Left ventricle myocardium inferior (tissue), 1 donor: ENCODE measurements at regions not wholly inside any gene's neighbourhood (a gene's known extent, or its start where the extent isn't known, plus 50 kb on each side); places are given as distances from the start of the nearest gene placed in this dataset.
A peak's percentile ranks its signal among the peaks of the same experiment; 100 is the strongest.

Experiments used
- DNase-seq: peaks from one replicate; pipeline ENCODE4 v3.0.0-alpha.2; 2020
- H3K27ac ChIP-seq: fragments of 200-600 bp; replicated peaks from 2 replicates; pipeline ENCODE4 v1.8.0; 2021
- H3K27me3 ChIP-seq: fragments of 200-600 bp; 2 replicates; pipeline ENCODE4 v1.8.0; 2021; ENCODE audit warnings: low read depth
- H3K36me3 ChIP-seq: fragments of 200-600 bp; 2 replicates; pipeline ENCODE4 v1.8.0; 2021
- H3K4me1 ChIP-seq: fragments of 200-600 bp; 2 replicates; pipeline ENCODE4 v1.8.0; 2021
- H3K4me3 ChIP-seq: fragments of 200-600 bp; 2 replicates; pipeline ENCODE4 v1.8.0; 2021; ENCODE audit warnings: mild to moderate bottlenecking, moderate library complexity
- H3K9me3 ChIP-seq: fragments of 200-600 bp; replicated peaks from 2 replicates; pipeline ENCODE4 v1.8.0; 2021
- CTCF ChIP-seq: fragments of 200-600 bp; IDR thresholded peaks from 2 replicates; pipeline ENCODE4 v1.8.0; 2021; ENCODE audit warnings: antibody characterized with exemption, mild to moderate bottlenecking, borderline replicate concordance
- intact Hi-C: fragments of 100-400 bp; cut with micrococcal nuclease; formaldehyde crosslinking; loops from one replicate; pipeline ENCODE4 v1.11.0; 2022
- donor health status: DM: no; HTN: yes; CAD: no; lungs with severe emphysema.

- intact Hi-C loops = loop anchor here (5.0 kb wide), 1 partner anchor 775 kb away; no protein-coding TSS in a partner anchor
- no peak for DNase-seq
- Histone ChIP-seq H3K4me1 (no peaks in the 10 kb centered on the region), H3K4me3 (no peak overlapping the region), H3K36me3 (no peaks in the 10 kb centered on the region), H3K27me3 (no peaks in the 10 kb centered on the region), H3K27ac (no peak overlapping the region), H3K9me3 (peaks cover 13% of the 10 kb centered on the region)
- TF ChIP-seq CTCF = peak; percentile 56
Measured at GRCh38 chr4:175536852-175537453, 275.1 kb downstream of the GPM6A start.

GRCh38 chr4:175539498-175539897 is 272.6 kb downstream of the GPM6A start:
- Histone ChIP-seq H3K9me3 (peaks cover 9% of the 10 kb centered on the region), H3K27me3 (no peaks in the 10 kb centered on the region), H3K4me3 (no peak overlapping the region), H3K27ac (no peak overlapping the region), H3K4me1 (no peaks in the 10 kb centered on the region), H3K36me3 (no peaks in the 10 kb centered on the region)
- DNase-seq = no peak
- intact Hi-C loops = loop anchor here (5.0 kb wide), 1 partner anchor 777 kb away; no protein-coding TSS in a partner anchor
- no peak for TF ChIP-seq CTCF

GRCh38 chr4:175540151-175540550 is 271.9 kb downstream of the GPM6A start:
- DNase-seq = no peak
- intact Hi-C loops = no loop called here
- Histone ChIP-seq H3K4me3 (no peak overlapping the region), H3K27ac (no peak overlapping the region), H3K4me1 (no peaks in the 10 kb centered on the region), H3K36me3 (no peaks in the 10 kb centered on the region), H3K27me3 (no peaks in the 10 kb centered on the region), H3K9me3 (peaks cover 9% of the 10 kb centered on the region)
- no peak for TF ChIP-seq CTCF

GRCh38 chr4:175540732-175541131 is 271.3 kb downstream of the GPM6A start:
- no peaks in the 10 kb centered on the region for H3K36me3 ChIP-seq
- intact Hi-C loops = no loop called here
- peaks cover 9% of the 10 kb centered on the region for H3K9me3 ChIP-seq
- H3K27ac ChIP-seq = no peak overlapping the region
- no peak for DNase-seq
- H3K27me3 ChIP-seq = no peaks in the 10 kb centered on the region
- no peak for TF ChIP-seq CTCF
- H3K4me3 ChIP-seq = no peak overlapping the region
- no peaks in the 10 kb centered on the region for H3K4me1 ChIP-seq

- Histone ChIP-seq H3K4me3 (no peak overlapping the region), H3K9me3 (peaks cover 9% of the 10 kb centered on the region), H3K27ac (no peak overlapping the region), H3K27me3 (no peaks in the 10 kb centered on the region), H3K36me3 (no peaks in the 10 kb centered on the region), H3K4me1 (no peaks in the 10 kb centered on the region)
- intact Hi-C loops = no loop called here
- no peak for TF ChIP-seq CTCF
- DNase-seq = no peak
Measured at GRCh38 chr4:175542786-175543185, 269.3 kb downstream of the GPM6A start.
